SU-DHL-6 (cell line): ENCODE measurements at regions not wholly inside any gene's neighbourhood (a gene's known extent, or its start where the extent isn't known, plus 50 kb on each side); places are given as distances from the start of the nearest gene placed in this dataset.

Experiments used
- H2AFZ ChIP-seq: fragments of 200-600 bp; sonication (generic); 2 replicates; pipeline ENCODE4 v1.6.1; 2014; ENCODE audit warnings: low read depth, mild to moderate bottlenecking, moderate library complexity, mixed read lengths, antibody characterized with exemption, low read length; ENCODE audit not compliant: severe bottlenecking
- H3F3A ChIP-seq: fragments of 200-600 bp; shearing (Covaris generic); 2 replicates; pipeline ENCODE4 v1.6.0; 2016; ENCODE audit warnings: antibody characterized with exemption, mild to moderate bottlenecking; ENCODE audit not compliant: insufficient read depth
- H3K27ac ChIP-seq: fragments of 200-600 bp; sonication (generic); 2 replicates; pipeline ENCODE4 v1.5.1; 2016; ENCODE audit warnings: low read depth, mild to moderate bottlenecking, low read length, moderate library complexity, mixed read lengths
- H3K27me3 ChIP-seq: fragments of 200-600 bp; sonication (generic), shearing (Covaris generic); 2 replicates; pipeline ENCODE4 v1.6.0; 2014; ENCODE audit warnings: mild to moderate bottlenecking, low read length
- H3K36me3 ChIP-seq: fragments of 200-600 bp; sonication (generic); 2 replicates; pipeline ENCODE4 v1.6.1; 2014; ENCODE audit warnings: mild to moderate bottlenecking, low read length, mixed read lengths
- H3K4me2 ChIP-seq: fragments of 300-600, 200-600 bp; shearing (Covaris generic), sonication (generic); 2 replicates; pipeline ENCODE4 v1.6.0; 2014; ENCODE audit warnings: low read length, low read depth, mild to moderate bottlenecking; ENCODE audit not compliant: poor library complexity, severe bottlenecking
- H3K4me3 ChIP-seq: fragments of 200-600 bp; sonication (generic); 2 replicates; pipeline ENCODE4 v1.5.1; 2014; ENCODE audit warnings: antibody characterized with exemption, low read length, mild to moderate bottlenecking, mixed read lengths; ENCODE audit not compliant: insufficient read depth, poor library complexity, severe bottlenecking
- H3K79me2 ChIP-seq: fragments of 200-600 bp; sonication (generic); 2 replicates; pipeline ENCODE4 v1.6.1; 2014; ENCODE audit warnings: mild to moderate bottlenecking, low read length, moderate library complexity; ENCODE audit not compliant: insufficient read depth
- H3K9ac ChIP-seq: fragments of 200-600 bp; sonication (generic); 2 replicates; pipeline ENCODE4 v1.7.0; 2014; ENCODE audit warnings: mild to moderate bottlenecking, low read length
- H3K9me2 ChIP-seq: fragments of 200-600 bp; sonication (generic); replicated peaks from 2 replicates; pipeline ENCODE4 v1.6.1; 2014; ENCODE audit warnings: low read length; ENCODE audit not compliant: insufficient read depth
- H3K9me3 ChIP-seq: fragments of 200-600 bp; sonication (generic); 2 replicates; pipeline ENCODE4 v1.6.1; 2014; ENCODE audit warnings: low read length, mixed read lengths; ENCODE audit not compliant: insufficient read depth
- H4K20me1 ChIP-seq: fragments of 200-600 bp; sonication (generic); 2 replicates; pipeline ENCODE4 v1.6.1; 2014; ENCODE audit warnings: low read depth, mild to moderate bottlenecking, antibody characterized with exemption, low read length, moderate library complexity, mixed read lengths
- CTCF ChIP-seq: fragments of 200-600 bp; sonication (generic); IDR thresholded peaks from one replicate; pipeline ENCODE4 v1.5.1; 2017; ENCODE audit warnings: antibody characterized with exemption, mild to moderate bottlenecking, low read length, moderate library complexity; ENCODE audit not compliant: insufficient read depth, poor library complexity, severe bottlenecking
- EZH2phosphoT487 ChIP-seq: fragments of 200-600 bp; sonication (generic), shearing (Covaris generic); conservative IDR thresholded peaks from 2 replicates; pipeline ENCODE4 v1.6.1; 2018; ENCODE audit warnings: mild to moderate bottlenecking, antibody characterized with exemption, low read length, moderate library complexity, mixed read lengths

GRCh38 chr2:49861821-49862220, 707.5 kb upstream of the FSHR start:
- H3K27me3 ChIP-seq = no peaks in the 10 kb centered on the region
- no peak overlapping the region for H3K4me2 ChIP-seq
- H3K9me2 ChIP-seq = no peaks in the 10 kb centered on the region
- H3K9me3 ChIP-seq = no peaks in the 10 kb centered on the region
- no peaks in the 10 kb centered on the region for H3K79me2 ChIP-seq
- H2AFZ ChIP-seq = no peak overlapping the region
- no peaks in the 10 kb centered on the region for H4K20me1 ChIP-seq
- no peak for TF ChIP-seq EZH2phosphoT487
- TF ChIP-seq CTCF = no peak
- no peaks in the 10 kb centered on the region for H3K36me3 ChIP-seq
- no peak overlapping the region for H3K27ac ChIP-seq
- H3F3A ChIP-seq = no peaks in the 10 kb centered on the region
- no peak overlapping the region for H3K4me3 ChIP-seq
- no peak overlapping the region for H3K9ac ChIP-seq

- no peaks in the 10 kb centered on the region for H3K9me2 ChIP-seq
- H2AFZ ChIP-seq = no peak overlapping the region
- no peaks in the 10 kb centered on the region for H3F3A ChIP-seq
- H3K9ac ChIP-seq = no peak overlapping the region
- no peak overlapping the region for H3K4me3 ChIP-seq
- H3K27me3 ChIP-seq = no peaks in the 10 kb centered on the region
- H3K27ac ChIP-seq = no peak overlapping the region
- H3K36me3 ChIP-seq = no peaks in the 10 kb centered on the region
- H3K9me3 ChIP-seq = no peaks in the 10 kb centered on the region
- H3K79me2 ChIP-seq = no peaks in the 10 kb centered on the region
- no peak overlapping the region for H3K4me2 ChIP-seq
- H4K20me1 ChIP-seq = no peaks in the 10 kb centered on the region
- TF ChIP-seq EZH2phosphoT487 = no peak
- TF ChIP-seq CTCF = no peak
Measured at GRCh38 chr2:49860834-49861233, 706.5 kb upstream of the FSHR start.

DNA sequence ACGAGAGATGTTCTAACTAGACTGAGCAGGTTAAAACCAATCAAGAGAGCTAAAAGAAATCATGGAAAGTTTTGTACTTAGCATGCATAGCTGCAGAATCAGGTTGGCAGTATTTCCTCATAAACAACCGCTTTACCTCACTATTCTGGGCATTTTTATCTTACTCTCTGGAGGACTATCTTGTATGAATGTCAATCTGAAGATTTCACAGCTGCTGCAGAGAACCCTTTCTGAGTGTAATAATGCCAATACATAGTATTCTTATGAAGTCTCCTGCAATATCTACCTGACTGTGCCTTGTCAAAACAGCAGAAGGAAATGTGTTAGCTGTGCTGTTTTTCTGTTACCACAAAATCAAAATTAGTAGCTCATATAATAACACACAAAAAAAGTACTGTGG, 705.9 kb upstream of the FSHR start:
- no peak overlapping the region for H3K27ac ChIP-seq
- H3K27me3 ChIP-seq = no peaks in the 10 kb centered on the region
- H4K20me1 ChIP-seq = no peaks in the 10 kb centered on the region
- no peaks in the 10 kb centered on the region for H3K9me2 ChIP-seq
- no peaks in the 10 kb centered on the region for H3K9me3 ChIP-seq
- TF ChIP-seq CTCF = no peak
- no peak for TF ChIP-seq EZH2phosphoT487
- H3F3A ChIP-seq = no peaks in the 10 kb centered on the region
- no peak overlapping the region for H2AFZ ChIP-seq
- H3K9ac ChIP-seq = no peak overlapping the region
- H3K36me3 ChIP-seq = no peaks in the 10 kb centered on the region
- no peak overlapping the region for H3K4me2 ChIP-seq
- no peaks in the 10 kb centered on the region for H3K79me2 ChIP-seq
- no peak overlapping the region for H3K4me3 ChIP-seq

GRCh38 chr2:49858657-49859056, 704.3 kb upstream of the FSHR start:
- Histone ChIP-seq H3K27me3 (no peaks in the 10 kb centered on the region), H4K20me1 (no peaks in the 10 kb centered on the region), H3K27ac (no peak overlapping the region), H3F3A (no peaks in the 10 kb centered on the region), H2AFZ (no peak overlapping the region), H3K4me3 (no peak overlapping the region), H3K9me2 (no peaks in the 10 kb centered on the region), H3K9me3 (no peaks in the 10 kb centered on the region), H3K4me2 (no peak overlapping the region), H3K36me3 (no peaks in the 10 kb centered on the region), H3K9ac (no peak overlapping the region), H3K79me2 (no peaks in the 10 kb centered on the region)
- TF ChIP-seq EZH2phosphoT487 (no peak), CTCF (no peak)
